ENCODE measurements at regions not wholly inside any gene's neighbourhood (a gene's known extent, or its start where the extent isn't known, plus 50 kb on each side); places are given as distances from the start of the nearest gene placed in this dataset.
A peak's percentile ranks its signal among the peaks of the same experiment; 100 is the strongest.

DNA sequence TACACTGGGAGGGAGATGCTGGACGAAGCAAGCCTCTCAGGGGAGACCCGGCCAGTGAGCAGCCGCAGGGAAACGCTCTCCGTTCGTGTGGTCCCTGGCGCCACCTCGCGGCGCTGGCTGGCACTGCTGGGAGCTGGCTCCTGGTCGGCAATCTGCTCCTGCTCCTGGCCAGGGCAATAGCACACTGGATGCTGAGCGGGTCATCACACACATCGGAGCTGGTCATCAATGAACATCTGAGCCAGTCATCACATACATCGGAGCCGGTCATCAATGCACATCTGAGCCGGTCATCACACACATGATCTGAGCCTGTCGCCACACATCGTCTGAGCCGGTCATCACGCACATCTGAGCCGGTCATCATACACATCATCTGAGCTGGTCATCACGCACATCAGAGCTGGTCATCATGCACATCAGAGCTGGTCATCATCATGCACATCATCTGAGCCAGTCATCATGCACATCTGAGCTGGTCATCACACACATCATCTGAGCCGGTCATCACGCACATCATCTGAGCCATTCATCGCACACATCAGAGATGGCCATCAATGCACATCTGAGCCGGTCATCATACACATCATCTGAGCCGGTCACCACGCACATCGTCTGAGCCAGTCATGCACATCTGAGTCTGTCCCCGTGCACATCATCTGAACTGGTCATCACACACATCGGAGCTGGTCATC is 217.3 kb downstream of the RBFOX3 start:
- peak; percentile 50 to 51 for DNase-seq

DNA sequence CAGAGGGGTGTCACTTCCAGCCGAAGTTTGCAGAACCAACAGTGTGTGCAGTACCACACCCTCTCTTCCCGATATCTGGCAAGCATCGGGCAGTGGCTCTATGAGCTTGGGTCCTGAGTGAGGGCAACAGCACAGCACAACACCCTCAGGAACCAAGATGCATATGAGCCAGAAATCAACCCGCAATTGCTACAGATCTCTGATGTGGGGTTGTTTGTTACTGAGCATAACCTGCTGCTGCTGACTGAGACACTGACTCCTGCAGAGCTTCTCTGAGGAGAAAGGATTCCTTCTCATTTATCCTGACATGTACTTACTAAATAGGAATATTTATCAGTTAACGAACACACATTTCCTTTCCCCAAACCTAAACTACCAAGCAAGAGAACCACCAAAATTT is 218.3 kb downstream of the RBFOX3 start:
- DNase-seq, result no peak

DNA sequence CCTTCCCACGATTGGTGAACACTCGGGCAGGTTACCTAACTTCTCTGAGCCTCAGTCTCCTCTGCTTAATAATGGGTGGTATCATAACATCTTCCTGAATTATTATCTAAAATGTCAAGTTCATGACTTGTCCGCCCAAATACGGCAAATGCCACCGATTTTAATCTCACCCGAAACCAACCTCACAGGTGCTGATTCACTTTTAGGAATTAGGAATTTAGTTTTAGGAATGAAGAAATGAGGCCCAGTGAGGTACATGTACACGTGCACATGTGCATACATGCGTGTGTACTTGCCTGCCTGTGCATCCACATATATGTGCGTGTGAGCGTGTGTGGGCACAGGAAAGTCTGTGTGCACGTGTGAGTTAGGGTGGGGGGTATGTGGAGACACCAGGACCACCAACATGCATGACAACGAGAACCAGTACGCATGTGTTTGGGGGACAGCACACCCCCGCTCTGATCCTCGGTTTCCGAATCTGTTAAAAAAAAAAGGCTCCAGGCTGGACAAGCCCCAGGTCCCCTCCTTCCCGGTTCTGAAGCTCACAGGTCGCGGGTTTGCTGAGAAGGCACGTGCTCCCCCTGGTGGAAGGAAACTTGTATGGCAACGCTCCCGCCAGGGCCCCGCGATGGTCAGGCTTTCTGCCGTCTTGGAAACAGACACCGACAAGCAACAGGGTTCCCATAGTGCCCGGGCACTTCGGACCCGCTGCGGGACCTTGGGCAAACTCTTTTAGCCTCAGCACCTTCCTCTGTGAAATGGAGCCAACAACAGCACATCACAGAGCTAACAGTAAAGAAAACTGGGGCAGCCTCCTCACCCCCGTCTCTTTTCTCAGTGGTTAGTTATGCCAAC is 219.2 kb downstream of the RBFOX3 start:
- DNase-seq, result peak in 1 of 2 experiments; percentile 71

DNA sequence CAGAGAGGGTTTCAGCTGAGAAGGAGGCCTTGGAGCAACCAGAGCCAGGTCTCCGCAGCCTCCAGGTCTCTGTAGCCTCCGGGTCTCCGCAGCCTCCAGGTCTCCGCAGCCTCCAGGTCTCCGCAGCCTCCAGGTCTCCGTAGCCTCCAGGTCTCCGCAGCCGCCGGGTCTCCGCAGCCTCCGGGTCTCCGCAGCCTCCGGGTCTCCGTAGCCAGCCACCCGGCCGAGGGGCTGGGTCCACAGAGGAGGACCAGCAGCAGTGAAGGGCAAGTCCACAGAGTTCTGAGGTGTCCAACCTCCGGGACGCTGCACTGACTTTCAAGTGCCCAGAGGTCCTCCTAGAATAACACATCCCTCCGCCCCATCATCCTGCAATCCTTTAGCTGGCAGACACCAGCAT is 221.0 kb downstream of the RBFOX3 start:
- DNase-seq, result no peak

DNA sequence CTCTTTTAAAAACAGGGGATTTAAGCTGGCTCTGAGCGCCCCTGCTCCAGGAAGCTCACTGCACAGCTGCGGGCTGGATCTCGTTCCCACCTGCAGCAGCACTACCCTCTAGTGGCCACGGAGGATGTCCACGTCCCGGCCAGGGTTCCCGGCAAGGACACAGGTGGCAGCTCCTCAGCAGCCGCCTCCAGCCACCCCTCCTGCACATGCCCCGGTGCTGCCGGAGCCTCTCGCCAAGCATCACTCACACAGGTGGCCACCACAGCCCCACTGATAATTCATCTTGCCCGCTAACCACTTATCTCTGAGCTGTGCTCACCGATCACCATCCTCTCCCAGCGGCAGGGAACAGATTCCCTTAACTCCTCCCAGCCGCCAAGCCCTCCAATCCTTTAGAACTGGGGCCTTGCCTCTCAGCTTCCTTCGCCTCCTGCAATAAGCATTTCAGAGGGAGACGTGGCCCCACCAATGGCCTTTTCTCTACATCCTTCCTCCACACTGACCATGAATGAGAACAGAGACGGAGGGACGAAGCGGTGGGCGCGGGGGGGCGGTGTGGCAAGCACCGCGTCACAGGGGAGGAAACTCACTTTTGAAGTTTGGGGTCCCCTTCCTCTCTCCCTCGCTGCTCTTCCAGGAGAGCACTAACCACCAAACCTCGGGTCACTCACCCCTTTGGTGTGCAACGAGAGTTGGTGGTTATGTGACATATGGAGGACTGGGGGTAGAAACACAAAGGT is 222.1 kb downstream of the RBFOX3 start:
- DNase-seq, result peak in 1 of 2 experiments; percentile 36

DNA sequence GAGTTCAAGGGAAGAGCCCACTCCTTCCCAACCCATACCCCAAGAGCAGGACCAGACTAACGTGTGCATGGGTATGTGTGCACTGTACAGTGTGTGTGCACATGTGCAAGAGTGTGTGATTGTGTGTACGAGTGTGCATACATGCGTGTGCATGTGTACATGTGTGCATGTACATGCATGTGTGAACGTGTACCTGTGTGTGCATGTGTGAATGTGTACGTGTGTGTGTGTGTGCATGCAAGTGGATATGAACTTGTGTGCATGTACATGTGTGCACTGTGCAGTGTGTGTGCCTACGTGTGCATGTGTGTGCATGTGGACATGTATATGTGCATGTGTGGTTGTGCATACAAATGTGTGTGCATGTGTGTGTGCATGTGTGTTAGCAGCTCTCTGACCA is 223.1 kb downstream of the RBFOX3 start:
- no peak for DNase-seq

DNA sequence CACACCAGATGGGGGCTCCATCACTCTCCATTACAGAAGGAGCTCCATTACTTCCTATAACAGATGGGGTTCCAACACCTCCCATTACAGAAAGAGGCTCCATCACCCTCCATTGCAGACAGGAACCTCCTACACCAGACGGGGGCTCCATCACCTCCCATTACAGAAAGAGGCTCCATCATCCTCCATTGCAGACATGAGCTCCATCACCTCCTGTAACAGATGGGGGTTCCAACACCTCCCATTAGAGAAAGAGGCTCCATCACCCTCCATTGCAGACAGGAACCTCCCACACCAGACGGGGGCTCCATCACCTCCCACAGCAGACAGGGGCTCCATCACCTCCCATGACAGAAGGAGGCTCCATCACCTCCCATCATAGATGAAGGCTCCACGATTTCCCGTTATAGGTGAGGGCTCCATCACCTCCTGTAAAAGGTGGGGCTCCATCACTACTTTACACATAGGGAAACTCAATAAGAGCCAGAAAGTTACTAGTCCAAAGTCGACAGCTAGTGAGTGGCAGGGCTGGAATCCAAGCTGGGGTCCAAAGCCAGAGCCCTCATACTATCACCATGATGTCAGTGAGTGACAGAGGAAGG is 224.8 kb downstream of the RBFOX3 start:
- DNase-seq, result no peak

DNA sequence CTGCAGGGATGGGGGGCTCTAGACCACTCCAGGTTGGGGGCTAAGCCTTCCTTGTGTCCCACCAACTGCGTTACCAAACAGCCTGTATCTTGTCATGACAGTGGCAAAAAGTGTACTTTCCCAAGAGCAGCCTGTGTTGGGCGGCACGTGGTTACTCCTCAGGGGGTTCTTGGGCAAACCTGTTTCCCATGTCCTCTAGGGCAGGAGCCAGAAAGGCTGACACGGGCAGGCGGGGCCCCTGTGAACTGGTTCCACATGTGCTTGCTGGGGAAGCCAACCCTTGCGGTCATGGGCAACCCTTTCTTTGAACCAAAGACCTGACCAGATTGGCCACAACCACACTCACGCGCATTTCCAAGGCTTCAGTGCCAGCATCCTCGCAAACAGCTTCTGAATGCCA is 228.5 kb downstream of the RBFOX3 start:
- DNase-seq, result no peak

DNA sequence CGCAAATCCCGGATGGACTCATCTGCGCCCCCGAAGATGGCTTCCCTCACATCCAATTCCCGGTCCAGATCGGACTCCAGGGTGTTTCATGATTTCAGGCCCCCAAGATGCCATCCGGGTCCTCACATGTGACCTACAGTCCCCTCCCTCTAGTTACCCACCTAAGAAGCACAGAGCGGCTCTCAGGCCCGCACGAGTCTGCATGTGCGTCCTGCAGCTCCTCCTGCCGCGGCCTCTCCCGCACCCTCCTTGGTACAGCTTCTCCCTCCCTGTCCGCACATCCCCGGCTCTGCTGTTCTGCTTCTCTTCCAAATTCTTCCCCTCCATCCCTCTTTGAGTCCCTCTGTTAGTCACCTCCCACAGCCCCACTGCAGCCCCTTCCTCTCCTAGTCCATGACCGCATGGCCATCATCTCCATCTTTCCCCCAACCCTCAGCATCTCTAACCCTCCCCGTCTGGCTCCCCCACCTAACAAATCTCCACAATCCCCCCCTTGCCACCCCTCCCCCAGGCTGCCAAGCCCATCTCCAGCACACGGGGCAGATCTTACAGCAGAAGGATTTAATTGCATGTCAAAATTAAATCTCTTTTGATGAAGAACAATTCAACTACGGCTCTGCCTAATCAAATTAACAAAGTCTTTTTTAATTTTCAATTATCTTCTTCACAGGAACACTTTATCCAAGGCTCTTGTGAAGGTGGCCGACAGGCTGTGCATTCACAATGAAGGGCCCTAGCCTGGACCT is 231.0 kb downstream of the RBFOX3 start:
- no peak for DNase-seq

DNA sequence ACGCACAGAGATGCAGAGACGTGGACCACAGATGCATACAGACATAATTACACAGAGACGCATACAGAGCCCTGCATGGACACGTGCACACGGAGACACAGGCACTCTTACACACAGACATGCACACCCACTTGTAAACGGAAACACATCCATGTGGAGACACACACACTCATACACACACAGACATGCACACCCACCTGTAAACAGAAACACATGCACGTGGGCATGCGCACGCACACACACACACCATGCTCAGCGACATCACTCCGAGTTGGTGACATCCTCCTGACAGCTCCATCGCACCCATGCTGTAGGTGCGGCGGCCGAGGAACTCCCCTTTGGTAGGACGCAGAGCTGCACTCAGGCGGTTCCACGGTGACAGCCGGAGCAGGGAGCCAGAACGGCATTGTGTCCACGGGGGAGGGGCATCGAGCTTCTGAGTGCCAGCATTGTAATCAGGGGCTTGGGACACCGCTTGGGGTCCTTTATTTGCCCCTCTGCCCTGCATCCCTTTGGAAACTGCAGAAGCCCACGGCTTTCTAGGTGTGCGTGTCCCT is 233.5 kb downstream of the RBFOX3 start:
- no peak for DNase-seq

DNA sequence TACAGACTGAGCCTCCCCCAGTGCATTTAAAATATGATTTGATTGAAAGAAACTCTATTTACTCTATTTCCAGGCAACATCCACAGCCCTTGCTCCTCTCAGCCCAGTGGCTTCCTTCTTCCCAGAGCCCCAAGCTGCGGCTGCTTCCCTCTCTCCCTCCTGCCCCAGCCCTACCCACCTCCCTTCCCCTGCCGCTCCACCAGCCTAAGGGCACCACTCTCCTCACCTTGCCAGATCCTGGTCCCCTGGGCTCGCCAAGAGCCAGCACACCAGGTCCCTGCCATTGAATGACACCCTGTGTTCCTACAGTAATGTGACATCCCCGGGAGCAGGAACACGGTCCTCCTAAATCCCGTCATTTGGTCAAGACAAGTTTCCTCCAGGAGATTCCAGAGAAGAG is 236.0 kb downstream of the RBFOX3 start:
- no peak for DNase-seq

DNA sequence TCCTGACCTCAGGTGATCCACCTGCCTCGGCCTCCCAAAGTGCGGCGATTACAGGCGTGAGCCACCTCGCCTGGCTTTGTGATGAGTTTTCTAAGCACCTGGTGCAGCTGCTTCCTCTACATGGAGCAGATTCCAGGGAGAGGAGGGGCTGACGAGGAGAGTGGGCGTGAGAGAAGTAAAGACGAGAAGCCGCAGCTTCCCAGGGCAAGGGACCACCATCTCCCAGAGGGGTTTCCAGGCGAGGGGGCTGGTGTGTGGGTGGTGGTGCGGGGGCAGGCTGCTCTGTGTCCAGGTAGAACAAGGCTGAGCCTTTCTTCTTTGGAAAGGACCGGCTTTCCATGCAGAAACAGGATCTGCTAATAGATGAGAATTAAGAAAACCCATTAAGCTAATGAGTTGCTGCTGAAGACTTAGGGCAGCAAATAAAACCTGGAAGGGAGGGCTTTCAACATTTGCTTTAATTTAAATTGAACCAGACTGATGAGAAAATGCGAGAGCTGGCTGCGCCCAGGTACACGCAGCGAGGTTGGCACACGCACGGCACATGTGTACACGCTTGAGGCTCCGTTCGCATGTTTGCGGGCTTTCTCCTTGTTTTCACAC is 236.7 kb downstream of the RBFOX3 start:
- DNase-seq, result no peak

DNA sequence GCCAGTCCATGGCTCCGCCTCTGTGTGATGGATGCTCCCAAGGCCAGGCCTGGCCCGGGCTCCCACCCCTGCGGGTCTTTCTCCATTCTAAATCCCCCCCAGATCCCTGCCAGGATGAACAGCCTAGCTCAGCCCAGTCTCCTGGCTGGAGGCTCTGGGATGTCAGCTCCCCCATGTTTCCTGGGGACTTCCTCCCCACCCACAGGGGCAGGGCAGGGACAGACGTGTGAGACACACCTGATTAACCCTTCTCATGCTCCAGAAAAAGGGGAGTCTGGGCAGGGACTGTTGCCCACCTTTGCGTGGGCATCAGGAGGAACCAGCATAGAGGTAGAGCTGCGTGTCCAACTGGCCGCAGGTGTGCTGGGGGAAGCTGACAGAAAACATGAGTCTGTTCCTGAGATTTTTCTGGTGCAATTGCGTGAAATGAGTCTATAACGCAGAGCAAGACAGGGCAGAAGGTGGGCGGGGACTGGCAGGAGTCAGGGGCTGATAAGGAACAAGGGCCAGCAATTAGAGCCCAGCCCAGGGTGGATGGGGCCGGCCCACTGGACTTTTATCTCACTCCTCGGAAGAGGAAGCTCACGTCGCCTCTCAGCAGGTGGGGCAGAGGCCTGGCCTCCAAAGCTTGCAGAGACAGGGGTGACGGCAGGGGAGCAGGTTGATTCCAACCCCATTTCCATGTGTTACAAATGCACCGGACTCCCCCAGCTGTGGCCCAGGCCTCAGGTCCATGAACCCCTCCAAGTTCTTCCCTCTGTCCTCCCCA is 238.2 kb downstream of the RBFOX3 start:
- no peak for DNase-seq

DNA sequence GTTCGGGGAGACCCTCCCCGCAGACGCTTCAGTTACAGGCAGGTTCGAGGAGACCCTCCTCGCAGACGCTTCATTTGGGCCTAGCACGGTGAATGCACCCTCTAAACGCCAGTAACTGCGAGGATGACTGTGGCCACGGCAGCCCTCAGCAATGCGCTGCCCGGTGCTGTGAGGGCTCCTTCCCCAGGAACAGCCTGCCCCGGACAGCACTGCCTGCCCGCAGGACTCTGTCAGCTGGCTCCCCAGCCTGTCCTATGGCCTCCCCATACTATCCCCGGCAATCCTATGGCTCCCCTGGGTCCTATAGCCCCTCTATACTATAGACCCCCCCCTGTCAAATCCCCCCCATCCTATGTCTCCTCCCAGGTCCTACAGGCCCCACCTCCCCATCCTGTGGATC is 238.9 kb downstream of the RBFOX3 start:
- no peak for DNase-seq

DNA sequence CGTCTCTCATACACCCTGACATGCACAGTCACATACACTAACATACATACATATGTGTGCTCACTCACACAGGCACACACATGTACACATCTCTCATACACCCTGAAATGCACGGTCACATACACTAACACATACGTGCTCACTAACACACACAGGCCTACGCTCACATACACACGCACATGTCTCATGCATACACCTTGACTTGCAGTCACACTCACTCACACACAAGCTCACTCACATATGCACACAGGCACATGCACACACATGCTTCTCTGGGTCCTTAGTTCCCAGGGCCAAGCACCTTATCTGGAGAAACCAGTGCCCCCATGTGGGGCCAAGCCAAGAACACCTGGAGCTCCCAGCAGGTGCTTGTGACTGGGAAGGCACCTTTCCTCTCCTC is 240.3 kb downstream of the RBFOX3 start:
- DNase-seq, result no peak

DNA sequence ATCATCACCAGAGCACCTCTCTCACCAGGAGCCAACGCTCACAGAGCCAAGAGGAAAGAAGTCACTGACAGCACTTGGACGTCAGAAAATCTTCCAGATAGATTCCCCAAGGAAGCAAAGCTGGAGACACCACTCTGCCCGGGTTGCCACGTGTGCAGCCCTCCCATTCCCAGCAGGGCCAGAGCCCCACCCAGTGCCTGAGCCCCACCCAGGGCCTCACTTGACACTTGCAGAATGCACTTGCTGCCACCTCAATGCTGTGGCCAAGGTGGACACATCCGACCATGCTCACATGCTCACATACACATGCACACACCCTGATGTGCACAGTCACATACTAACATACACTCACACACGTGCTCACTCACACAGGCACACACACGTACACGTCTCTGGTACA is 240.7 kb downstream of the RBFOX3 start:
- no peak for DNase-seq

DNA sequence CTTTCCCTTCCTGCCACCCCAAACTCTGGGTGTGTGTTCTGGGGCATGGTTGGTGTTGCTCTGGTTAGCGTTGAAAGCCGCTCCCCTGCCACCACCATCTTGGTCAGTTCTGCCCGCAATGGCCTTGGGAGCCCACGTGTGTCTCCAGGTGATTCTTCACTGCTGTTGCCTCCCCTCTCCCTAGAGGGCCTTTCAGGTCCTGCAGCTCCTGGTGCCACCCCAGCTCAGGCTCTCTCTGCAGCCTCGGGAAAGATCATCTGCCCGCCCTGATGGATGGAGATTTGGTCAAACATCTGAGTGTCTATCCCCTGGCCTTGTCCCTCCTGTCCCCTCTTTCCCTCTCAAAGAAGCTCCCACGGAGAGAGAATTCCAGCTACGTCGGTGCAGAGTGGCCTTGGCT is 241.3 kb downstream of the RBFOX3 start:
- no peak for DNase-seq

DNA sequence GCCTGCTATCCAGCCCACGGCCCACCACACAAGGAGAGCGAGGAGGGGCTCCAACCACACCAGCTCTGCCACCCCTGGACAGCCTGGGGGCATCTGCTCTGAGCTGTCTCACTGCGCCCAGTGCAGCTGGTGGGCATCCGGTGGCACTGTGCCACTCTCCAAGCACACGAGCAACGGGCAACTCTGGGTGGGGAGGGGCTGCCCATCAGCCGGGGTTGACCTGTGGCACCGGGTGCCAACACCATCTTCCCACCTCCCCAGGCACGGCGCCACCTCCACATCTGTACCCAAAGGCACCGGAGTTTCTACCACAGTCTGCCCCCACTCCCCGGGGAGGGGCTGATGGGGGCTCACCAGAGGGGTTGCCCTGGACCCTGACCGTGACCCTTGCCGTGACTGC is 241.8 kb downstream of the RBFOX3 start:
- no peak for DNase-seq

DNA sequence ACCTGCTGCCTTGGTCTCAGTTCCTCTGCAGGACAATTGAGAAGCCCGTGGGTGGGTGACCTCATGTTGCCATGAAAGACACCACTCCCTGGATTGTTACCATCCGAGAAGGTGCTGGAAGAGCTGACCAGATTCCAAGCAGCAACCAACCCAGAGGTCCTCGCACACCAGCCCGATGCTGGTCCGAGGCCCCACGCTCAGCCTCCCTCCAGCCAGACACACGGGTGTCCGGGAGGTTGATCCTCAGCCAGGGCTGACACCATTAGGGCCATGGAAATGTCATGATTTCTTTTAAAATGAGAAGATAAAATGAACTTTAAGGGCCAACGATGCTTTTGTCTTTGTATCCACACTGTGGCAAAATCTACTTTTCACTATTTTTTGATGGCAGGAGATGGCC is 242.3 kb downstream of the RBFOX3 start:
- no peak for DNase-seq

DNA sequence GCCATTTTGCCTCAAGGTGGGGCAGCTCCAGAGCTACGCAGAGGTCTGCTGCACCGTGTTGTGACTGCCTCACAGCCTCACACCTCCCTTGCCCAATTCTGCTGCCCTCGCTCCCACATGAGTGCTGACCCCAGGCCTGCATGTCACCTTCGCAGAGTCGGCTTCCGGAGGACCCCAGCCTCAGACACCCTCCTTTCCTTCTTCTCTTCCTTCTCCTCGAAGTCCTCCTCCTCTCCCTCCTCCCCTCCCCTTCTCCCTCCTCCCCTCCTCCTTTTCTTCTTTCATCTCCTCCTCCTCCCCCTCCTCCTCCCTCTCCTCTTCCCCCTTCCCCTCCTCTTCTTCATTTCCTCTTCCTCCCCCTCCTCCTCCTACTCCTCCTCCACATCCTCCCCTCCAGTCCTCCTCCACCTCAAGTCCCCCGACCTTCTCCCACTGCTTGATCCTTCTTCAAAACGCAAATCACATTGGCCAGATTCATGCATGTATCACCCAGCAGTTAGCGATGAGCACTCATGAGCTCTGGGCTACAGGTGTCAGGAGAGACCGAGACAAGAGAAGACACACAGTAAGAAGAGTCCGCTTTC is 243.8 kb downstream of the RBFOX3 start:
- DNase-seq, result no peak
